GM19328 (cell line): ENCODE measurements at regions not wholly inside any gene's neighbourhood (a gene's known extent, or its start where the extent isn't known, plus 50 kb on each side); places are given as distances from the start of the nearest gene placed in this dataset.

Experiments
- ATAC-seq: cut with Tn5 transposase; IDR thresholded peaks from one replicate; pipeline ENCODE4 v1.9.1; 2021; ENCODE audit warnings: mild to moderate bottlenecking, moderate library complexity; ENCODE audit not compliant: unreplicated experiment

DNA sequence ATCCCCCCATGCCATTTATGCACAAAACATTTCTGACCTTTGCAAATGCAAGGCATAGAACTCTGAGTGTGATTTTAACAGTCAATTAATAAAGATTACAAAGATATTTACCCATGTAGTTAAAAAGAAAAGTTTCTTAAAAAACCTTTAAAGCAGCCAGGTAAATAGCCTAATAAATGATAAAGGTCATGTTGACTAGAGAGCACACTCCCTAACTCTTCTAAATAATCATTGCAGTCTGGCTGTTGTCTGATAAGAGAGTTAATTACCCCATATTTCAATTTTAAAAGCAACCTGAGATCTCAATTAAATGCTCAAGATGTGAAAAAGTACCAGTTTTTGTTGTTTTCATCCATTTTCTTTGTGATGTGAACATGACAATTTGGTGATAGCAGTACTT is 291.5 kb upstream of the SMIM31 start:
- no peak for ATAC-seq

DNA sequence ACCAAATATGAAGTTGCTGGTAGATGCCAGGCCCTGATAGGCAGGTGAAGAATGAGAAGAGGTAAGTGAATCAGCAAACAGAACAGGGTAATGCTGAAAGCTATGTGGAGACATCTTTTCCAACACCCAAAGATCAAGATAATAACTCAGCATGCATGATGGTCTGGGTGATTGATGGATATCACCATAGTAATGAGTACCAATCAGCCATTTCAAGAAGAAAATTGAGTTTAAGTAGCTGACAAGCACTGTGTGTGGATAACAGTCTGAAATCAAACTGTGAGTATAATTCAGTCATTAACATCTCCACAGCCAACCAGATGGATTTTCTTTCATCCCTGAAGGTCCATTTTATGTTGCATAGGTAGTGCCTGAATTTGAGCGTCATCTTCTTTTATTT is 289.6 kb upstream of the SMIM31 start:
- no peak for ATAC-seq

DNA sequence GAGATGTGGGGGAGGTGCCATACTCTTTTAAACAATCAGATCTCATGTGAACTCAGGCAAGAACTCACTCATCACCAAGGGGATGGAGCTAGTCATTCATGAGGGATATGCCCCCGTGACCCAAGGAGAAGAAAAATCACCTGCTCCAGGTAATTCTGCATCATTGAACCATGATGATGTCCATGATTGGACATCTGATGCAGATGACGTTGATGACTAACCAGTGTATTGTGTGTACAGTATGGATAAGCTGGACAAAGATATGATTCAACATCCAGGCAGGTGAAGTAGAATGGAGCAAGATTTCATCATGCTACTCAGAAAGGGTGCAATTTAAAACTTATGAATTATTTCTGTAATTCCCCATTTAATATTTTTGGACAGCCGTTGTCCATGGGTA is 286.4 kb upstream of the SMIM31 start:
- ATAC-seq, result no peak

DNA sequence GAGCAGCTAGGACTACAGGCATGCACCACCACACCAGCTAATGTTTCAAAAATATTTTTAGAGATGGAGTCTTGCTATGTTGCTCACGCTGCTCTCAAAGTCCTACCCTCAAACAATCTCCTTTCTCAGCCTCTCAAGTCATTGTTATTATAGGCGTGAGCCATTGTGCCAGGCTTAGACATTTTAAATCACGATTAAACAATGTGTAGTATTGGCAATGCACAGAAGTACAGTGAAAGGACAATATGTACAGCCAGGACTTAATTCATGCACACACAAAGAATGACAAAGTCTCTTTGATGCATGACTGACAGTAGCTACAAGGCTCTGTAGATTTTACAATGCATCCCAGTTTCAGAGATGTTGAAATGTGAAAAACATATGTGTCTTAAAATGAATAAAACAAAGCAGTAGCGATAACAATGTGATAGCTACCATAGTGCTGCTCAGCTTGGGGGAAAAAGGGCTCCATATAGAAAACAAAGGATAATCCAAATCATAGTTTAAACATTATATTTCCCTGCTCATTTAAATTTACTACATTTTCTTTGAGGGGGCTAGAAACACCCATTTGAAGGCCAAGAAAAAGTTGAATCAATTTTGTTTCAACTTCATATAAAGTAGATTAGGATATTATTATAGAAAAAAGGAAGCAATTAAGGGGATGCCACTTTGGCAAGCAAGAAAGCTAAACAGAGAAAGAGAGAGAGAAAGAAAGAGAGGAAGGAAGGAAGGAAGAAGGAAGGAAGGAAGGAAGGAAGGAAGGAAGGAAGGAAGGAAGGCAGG is 272.4 kb upstream of the SMIM31 start:
- ATAC-seq, result no peak

DNA sequence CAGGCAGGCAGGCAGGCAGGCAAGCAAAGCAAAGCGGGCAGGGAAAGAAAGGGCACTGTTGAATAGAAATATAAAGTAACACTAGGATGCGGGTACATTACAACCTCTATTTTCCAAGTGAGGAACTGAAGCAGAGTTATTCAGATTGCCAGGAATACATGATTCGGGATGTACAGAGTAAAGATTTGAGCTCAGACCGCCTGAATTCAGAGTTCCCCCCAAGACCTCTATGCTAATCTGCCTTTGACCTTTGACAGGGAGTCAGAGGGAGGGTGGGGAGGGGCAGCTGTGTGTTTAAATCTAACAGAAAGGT is 271.9 kb upstream of the SMIM31 start:
- ATAC-seq, result no peak

DNA sequence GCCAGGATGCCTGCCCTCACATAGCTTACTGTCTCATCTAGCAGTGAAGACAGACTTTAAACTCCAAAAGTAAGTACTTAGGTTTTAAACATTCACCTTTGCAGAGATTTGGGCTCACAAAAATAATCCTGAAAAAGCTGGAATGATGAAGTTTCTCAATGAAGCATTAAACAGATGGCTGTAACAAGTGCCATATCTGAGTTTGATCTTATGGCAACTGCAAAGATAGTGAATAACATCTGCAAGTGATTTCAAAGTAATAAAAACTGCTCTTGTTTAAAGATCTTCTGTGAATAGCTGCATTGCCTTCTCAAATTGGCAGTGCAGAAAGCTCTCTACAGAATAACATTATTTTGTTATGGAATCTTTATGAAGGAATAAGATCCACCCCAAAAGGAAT is 271.2 kb upstream of the SMIM31 start:
- ATAC-seq, result no peak

DNA sequence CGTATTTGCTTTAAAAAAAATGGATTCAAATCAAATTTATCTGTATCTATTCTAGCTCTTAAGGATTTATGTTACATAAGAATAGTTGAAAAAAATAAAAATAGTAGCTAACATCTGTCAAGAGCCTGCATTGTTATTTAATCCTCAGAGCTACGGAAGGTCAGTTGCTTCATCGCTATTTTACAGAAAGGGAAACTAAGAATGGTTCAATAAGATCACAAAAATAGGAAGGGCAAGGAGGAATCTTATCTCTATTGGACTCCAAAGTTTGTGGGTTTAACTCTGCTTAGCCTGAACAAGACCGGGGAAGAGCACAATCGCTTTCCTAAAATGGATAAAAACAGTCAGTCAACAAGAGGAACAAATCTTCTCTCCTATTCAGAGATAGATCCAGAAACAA is 270.2 kb upstream of the SMIM31 start:
- ATAC-seq, result no peak

DNA sequence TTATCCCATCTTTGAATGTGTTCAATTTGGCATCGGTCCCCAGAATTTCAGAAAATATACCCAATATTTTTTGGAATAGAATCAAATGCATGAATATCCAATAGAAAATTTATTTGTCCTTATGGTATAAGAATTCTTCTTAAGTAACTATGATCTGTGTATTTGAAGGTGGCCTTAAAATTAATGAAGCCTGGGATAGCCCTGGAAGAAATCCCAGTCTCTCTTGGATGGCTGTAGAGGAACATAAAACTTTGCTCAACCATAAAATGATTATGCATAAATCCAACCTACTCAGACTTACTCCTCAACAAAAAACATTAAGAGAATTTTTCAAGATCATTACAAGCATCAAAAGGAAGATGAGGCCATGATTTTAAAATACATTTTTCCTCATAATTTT is 269.4 kb upstream of the SMIM31 start:
- no peak for ATAC-seq

DNA sequence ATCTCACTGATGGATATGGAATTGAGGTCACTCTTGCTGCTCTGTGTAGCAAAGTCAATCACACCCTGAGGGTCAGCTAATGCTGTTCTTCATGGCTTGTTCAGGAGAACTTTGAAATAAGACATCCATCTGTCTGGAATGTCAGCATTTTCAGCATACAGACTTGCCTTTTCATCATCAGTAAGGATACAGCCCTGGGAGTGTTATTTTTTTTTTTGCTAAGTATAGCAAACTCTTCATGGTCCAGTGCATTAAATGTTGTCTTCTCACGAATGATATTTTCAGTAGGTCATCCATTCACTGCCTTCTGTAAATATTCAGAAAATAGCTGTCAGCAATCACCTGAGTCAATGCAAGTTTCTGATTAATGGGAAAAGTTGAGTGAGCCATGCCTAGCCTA is 268.8 kb upstream of the SMIM31 start:
- ATAC-seq, result no peak

DNA sequence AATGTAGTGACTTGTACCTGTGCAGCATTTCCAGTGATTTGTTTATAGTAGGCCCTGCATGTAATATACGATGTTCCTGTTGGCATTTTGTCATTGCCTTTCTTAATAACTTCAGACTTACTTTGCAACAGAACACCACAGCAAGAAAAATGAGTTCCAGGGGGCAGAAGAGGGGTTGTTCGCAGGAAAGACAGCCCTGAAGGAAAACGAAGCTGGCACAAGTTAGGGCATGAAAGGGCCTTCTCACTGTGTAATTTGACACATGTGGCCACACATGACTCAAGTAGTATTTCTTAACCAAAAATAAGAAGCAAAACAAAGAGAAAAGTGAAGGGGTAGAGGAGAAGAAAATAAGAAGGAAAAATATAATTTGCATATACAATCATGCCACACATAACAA is 265.8 kb upstream of the SMIM31 start:
- no peak for ATAC-seq

DNA sequence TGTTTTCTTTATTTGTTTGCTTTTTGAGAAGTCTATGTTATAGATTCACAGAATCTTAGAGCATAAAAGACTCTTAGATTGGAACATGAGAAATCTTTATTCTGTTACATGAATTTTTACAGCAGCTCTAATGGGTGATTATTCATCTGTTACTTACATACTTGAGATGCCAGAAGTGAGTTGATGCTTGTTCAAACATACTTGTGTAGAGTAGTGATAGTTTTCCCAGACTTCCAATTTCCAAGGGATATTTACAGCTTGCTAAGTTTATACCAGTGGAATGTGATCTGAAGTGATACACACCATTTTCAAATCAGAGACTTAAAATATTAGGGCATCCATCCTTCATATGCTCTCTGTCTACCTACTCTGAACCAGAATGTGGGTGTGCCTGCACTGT is 252.9 kb upstream of the SMIM31 start:
- ATAC-seq, result no peak

DNA sequence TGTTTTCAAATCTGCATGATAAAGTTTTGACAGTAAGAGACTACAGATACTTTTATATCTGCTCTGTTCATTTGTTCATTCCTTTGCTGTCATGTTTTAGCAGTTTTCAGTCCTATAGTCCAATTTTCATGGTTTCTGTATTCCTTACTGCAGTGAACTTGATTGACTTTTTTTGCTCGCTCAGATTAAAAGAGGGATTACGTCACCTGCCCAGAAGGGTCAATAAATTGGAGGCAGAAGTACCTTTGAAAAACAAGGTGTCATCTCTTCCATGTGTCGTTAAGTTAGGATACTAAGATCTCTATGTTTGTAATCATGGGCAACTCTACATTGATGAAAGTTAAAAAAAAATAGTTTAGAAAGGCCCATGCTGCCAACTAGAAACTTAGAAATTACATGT is 250.1 kb upstream of the SMIM31 start:
- ATAC-seq, result no peak

DNA sequence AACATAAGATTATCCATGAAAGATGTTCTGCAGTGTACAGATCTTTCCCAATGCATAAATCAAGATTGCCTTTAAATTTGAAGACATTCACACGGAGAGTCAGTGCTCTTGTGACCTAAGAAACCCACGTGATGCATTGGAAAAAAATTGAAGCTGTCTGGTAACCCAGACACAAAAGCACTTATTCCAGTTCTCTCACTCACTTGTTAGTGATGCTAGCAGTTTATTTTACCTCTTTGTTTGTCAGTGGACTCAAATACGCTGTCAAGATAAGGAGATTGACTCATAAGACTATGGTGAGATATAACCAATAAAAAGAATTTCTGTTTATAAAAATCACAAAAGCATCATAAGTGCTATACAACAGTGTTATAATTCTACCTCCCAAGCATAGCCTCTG is 245.8 kb upstream of the SMIM31 start:
- ATAC-seq, result no peak

DNA sequence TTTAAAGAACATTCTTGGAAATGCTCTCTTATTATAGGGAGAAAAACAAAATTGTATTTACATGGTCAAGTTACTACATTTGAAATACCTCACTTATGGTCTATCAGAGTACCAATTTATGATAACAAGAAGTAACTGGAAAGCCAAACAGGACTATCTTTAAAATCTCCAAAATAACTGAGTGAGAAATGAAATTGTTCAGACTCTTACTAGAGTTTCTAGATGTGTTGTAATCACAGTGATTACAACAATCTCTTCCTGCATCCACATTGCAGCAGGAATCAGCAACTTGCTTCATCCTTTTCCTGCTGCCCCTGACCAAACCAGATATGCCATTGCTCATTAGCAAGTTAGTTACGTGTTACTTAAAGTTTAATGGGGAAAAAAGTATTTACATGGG is 245.2 kb upstream of the SMIM31 start:
- ATAC-seq, result no peak

DNA sequence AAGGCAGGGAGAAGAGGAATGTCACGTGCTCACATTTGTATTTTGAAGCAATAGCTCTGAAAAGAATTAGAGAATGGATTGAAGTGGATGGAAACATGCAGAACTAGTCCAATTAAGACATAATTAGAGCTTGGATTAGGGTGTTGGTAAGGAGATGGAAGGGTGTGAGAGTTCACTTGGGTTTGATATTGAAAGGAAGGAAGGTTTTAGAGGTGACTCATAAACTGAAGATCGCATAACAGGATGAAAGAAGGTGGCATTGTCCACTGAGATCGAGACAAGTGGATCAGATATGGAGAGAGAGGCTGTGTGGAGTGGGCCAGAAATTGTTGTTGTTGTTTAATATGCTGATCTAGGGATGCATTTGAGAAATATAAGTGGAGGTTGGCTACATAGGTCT is 244.0 kb upstream of the SMIM31 start:
- no peak for ATAC-seq

DNA sequence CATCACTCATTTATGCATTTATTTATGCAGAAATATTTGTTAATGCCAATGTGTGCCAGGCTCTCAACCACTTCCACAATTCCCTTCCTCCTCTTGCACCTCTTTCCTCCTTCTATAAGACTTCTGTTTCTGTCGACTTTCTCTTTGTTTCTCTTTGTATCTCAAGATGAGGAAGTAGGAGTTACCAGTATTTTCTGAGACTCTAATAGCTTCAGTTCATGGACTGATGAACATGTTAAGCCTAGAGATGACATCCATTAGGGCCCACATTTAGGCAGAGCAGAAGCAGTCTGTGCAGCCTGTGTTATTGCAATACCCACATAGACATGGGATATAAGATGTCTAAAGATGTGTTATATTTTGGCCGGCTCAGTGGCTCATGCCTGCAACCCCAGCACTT is 241.8 kb upstream of the SMIM31 start:
- ATAC-seq, result no peak

DNA sequence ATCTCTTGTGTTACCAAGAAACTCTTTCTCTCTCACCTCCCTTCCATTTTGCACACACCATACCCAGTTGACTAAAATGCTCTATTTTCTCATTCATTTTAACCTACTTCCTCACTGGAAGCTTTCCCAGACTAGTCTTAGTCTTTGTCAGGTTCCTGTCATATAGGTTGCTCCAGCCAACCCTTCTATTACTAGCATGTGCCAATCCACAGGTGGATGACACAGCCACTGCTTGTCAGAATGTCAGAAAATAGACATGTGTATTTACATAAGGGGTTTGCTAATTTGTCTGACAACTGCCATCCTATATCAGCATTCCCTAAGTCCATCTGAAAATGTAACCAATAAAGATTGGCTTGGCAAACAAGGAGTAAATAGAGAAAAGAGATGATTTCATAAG is 239.2 kb upstream of the SMIM31 start:
- no peak for ATAC-seq

DNA sequence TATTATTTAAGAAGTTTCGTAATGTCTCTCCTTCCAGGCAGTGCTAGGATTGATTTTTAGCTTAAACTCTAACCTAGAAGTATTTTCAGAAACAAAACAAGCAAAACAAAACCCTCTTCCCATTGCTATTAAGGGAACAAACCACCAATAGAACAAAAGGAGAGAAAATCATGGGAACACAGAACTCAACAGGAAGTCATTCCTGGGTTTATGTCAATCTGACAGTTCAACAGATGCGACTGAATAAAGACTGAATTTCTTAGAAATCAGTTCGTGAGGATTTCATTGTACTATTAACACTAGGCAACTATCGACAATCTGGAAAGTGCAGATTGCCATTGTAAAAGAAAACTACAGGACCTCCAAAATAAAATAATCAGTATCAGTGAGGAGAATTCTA is 229.1 kb upstream of the SMIM31 start:
- ATAC-seq, result no peak

DNA sequence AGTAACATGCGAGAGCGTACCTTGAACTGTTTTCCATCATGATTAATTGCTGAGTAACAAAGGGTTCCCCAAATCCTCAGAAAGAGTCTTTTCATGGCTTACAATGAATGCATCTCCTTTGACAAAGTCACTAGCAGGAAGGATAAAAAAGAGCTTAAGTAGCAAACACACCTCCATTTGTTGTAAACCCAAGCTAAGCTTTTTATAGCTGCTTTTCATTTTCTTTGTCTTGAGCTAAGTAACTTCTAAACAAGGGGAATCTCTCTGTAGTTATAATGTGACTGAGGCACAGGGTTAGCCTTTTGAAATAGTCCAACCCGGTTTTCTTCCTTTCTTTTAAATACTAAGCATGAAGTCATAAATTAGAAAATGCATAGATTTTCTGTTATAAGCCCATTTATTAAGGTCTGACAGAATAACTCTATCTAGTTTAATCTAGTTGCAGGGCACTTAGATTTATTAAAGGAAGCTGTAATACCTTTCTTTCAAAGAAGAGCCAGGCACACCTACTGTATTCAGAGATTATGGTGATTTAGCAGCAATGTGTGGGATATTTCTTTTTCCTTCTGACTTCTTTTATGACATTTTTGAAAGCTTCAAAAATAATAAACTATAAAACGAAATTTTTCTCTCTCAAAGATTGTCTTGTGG is 226.9 kb upstream of the SMIM31 start:
- no peak for ATAC-seq

DNA sequence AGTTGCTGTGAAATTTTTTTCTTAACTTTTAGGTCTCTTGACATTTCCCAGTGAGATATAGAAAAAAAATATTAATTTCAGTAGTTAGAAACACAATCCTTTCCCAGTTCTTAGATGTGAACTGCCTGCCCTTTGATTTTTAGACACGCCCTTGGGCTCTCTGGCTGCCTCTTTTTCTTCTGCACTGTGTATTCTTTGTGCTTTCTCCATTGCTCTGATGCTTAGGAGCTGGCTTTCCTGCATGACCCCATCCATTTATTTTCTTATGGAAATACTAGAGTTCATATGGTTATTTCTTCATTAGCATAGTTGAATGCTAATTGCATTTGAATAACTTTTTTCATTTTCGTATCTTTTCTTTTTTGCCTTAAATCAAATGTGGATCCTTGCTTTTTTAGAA is 224.9 kb upstream of the SMIM31 start:
- no peak for ATAC-seq

DNA sequence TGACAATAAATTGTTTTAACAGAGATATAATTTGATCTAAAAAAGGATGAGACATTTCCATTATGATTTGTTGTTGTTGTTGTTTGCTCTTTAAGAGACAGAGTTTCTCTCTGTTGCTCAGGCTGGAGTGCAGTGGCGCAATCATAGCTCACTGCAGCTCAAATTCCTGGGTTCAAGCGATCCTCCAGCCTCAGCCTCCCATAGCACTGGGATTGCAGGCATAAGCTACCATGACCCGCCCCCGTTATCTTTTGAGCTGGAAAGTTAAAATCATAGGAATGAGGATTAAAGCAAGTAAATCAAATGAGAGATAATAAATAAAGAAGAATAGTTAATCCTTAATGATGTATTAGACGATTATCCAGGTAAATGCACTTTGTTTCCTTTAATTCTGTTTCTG is 224.4 kb upstream of the SMIM31 start:
- ATAC-seq, result no peak

DNA sequence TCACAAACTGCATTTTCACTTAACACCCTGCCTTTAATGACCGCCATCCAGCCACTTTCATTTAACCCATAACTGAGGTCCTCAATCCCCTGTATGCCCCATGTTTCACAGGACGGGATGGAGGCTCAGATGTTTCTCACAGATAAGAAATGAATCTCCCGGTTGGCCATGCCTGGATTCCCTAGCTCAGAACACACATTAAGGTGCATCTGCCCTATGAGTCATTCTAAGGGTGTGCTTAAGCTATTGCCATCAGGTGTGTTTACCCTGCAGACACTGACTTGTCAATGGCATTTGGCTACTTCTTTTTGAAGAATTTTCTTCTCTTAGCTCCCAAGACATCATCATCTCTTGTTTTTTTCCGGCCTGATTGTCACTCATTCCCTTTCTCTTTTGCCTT is 222.6 kb upstream of the SMIM31 start:
- no peak for ATAC-seq

DNA sequence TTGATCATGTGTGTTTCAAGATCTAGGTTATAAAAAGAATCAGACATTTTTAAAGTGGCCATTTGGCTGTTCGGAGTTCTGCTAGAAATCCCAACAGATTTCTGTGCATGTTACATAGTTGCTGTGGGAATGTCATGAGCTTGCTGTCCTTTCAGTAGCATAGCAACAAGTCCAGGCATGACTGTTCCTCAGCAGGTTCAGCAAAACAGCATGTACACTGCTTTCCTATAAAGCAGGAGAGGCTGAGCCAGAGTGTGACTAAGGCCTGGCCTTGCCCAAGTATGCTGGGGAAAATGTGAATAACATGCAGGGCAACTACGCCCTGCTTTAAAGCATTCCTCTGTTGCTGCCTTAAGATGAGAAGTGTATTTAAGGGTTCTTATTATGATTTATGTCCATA is 217.1 kb upstream of the SMIM31 start:
- no peak for ATAC-seq
